Neural cell (in vitro differentiated cells): ENCODE measurements at regions not wholly inside any gene's neighbourhood (a gene's known extent, or its start where the extent isn't known, plus 50 kb on each side); places are given as distances from the start of the nearest gene placed in this dataset.

Experiments
- EP300 ChIP-seq: fragments of 450-650 bp; conservative IDR thresholded peaks from 2 replicates; pipeline ENCODE4 v1.6.1; 2014; ENCODE audit warnings: antibody characterized with exemption, mild to moderate bottlenecking, moderate library complexity; ENCODE audit not compliant: poor library complexity, severe bottlenecking
- EZH2 ChIP-seq: fragments of 200-600, 300-800 bp; shearing (Covaris generic), sonication (generic); IDR thresholded peaks from 2 replicates; pipeline ENCODE4 v1.6.1; 2014; ENCODE audit warnings: antibody characterized with exemption, low read length, borderline replicate concordance, mild to moderate bottlenecking; ENCODE audit not compliant: insufficient read depth, poor library complexity, severe bottlenecking
- MXI1 ChIP-seq: fragments of 450-650 bp; conservative IDR thresholded peaks from 2 replicates; pipeline ENCODE4 v1.6.1; 2014; ENCODE audit warnings: antibody characterized with exemption, mild to moderate bottlenecking; ENCODE audit not compliant: poor library complexity, severe bottlenecking
- POLR2AphosphoS5 ChIP-seq: IDR thresholded peaks from 2 replicates; pipeline ENCODE4 v1.6.1; 2012
- TF ChIP-seq, protein P1 (sequence below): fragments of 450-650 bp; IDR thresholded peaks from 2 replicates; pipeline ENCODE4 v1.5.1; 2014; ENCODE audit warnings: antibody characterized with exemption, mild to moderate bottlenecking, moderate library complexity; ENCODE audit not compliant: poor library complexity, severe bottlenecking

DNA sequence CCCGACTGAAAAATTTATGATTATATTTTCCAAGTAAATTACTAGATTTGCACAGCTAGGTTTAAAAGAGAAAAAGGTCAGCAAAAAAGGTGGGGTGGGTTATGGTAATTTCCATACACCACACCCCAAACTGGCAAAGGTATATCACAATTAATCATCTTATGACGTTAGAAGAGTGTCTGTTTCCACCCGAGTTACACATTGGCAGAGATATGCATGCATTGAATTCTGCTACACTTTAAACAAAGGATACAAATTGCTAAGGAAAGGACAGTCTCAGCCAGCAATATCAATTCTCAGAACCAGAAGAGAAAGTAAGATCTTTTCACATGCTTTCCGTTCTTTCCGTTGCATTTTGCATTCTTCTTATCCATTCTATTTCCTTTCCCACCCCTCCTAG is 843.3 kb downstream of the GATA3 start:
- TF ChIP-seq EZH2 (no peak), MXI1 (no peak), POLR2AphosphoS5 (no peak), EP300 (no peak)
- TF ChIP-seq, protein P1, sequence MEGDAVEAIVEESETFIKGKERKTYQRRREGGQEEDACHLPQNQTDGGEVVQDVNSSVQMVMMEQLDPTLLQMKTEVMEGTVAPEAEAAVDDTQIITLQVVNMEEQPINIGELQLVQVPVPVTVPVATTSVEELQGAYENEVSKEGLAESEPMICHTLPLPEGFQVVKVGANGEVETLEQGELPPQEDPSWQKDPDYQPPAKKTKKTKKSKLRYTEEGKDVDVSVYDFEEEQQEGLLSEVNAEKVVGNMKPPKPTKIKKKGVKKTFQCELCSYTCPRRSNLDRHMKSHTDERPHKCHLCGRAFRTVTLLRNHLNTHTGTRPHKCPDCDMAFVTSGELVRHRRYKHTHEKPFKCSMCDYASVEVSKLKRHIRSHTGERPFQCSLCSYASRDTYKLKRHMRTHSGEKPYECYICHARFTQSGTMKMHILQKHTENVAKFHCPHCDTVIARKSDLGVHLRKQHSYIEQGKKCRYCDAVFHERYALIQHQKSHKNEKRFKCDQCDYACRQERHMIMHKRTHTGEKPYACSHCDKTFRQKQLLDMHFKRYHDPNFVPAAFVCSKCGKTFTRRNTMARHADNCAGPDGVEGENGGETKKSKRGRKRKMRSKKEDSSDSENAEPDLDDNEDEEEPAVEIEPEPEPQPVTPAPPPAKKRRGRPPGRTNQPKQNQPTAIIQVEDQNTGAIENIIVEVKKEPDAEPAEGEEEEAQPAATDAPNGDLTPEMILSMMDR, result no peak
